Thoracic aorta (tissue), 2 donors: ENCODE measurements at regions not wholly inside any gene's neighbourhood (a gene's known extent, or its start where the extent isn't known, plus 50 kb on each side); places are given as distances from the start of the nearest gene placed in this dataset.

Experiments used
- ATAC-seq: fragments of 150-250 bp; one replicate; pipeline ENCODE4 v1.8.0; 2017; ENCODE audit warnings: low read depth; ENCODE audit not compliant: insufficient number of reproducible peaks, low FRiP score
- DNase-seq: peaks from one replicate; pipeline ENCODE4 v3.0.0-alpha.2; 2020; ENCODE audit warnings: low spot score
- H3K27ac ChIP-seq, 2 donors: fragments of 200-600 bp; sonication (generic); 1 replicate in 1 of 2; 2 replicates in 1 of 2; pipeline ENCODE4 v1.5.1; 2016; ENCODE audit warnings: mild to moderate bottlenecking in 2 of 2, moderate library complexity in 2 of 2
- H3K27me3 ChIP-seq: fragments of 200-600 bp; sonication (generic); replicated peaks from 2 replicates; pipeline ENCODE4 v1.6.0; 2016; ENCODE audit warnings: mild to moderate bottlenecking; ENCODE audit not compliant: insufficient read depth
- H3K36me3 ChIP-seq: fragments of 200-600 bp; sonication (generic); one replicate; pipeline ENCODE4 v1.5.1; 2016
- H3K4me1 ChIP-seq, 2 donors: fragments of 200-600 bp; sonication (generic); 1 replicate in 1 of 2; 2 replicates in 1 of 2; pipeline versions ENCODE4 v1.5.1 to v1.6.0; 2016; ENCODE audit warnings: low read depth in 2 of 2, mild to moderate bottlenecking in 1 of 2; ENCODE audit not compliant: control insufficient read depth in 1 of 2
- H3K4me3 ChIP-seq: fragments of 200-600 bp; sonication (generic); 2 replicates; pipeline ENCODE4 v1.5.1; 2016; ENCODE audit warnings: mild to moderate bottlenecking
- H3K9me3 ChIP-seq: fragments of 200-600 bp; sonication (generic); 2 replicates; pipeline ENCODE4 v1.5.1; 2016
- CTCF ChIP-seq: fragments of 200-600 bp; sonication (generic); IDR thresholded peaks from one replicate; pipeline ENCODE4 v1.5.1; 2019; ENCODE audit warnings: antibody characterized with exemption

GRCh38 chrX:139191746-139192385, 338.7 kb upstream of the F9 start:
- Histone ChIP-seq H3K27me3 (no peaks in the 10 kb centered on the region), H3K4me1 (no peaks in the 10 kb centered on the region), H3K9me3 (no peaks in the 10 kb centered on the region), H3K27ac (no peak overlapping the region), H3K36me3 (no peaks in the 10 kb centered on the region), H3K4me3 (no peak overlapping the region)
- ATAC-seq, result no peak
- no peak for DNase-seq
- TF ChIP-seq CTCF, result no peak

- ATAC-seq, result no peak
- Histone ChIP-seq H3K9me3 (no peaks in the 10 kb centered on the region), H3K4me1 (no peaks in the 10 kb centered on the region), H3K27me3 (no peaks in the 10 kb centered on the region), H3K4me3 (no peak overlapping the region), H3K36me3 (no peaks in the 10 kb centered on the region), H3K27ac (no peak overlapping the region)
- no peak for DNase-seq
- no peak for TF ChIP-seq CTCF
These were observed 339.3 kb upstream of the F9 start for GRCh38 chrX:139191286-139191685.

GRCh38 chrX:139187738-139188137, 342.8 kb upstream of the F9 start:
- no peaks in the 10 kb centered on the region for H3K9me3 ChIP-seq
- H3K4me3 ChIP-seq, result no peak overlapping the region
- H3K27ac ChIP-seq, result no peak overlapping the region
- no peaks in the 10 kb centered on the region for H3K4me1 ChIP-seq
- DNase-seq, result no peak
- ATAC-seq, result no peak
- TF ChIP-seq CTCF, result no peak
- H3K36me3 ChIP-seq, result no peaks in the 10 kb centered on the region
- no peaks in the 10 kb centered on the region for H3K27me3 ChIP-seq

GRCh38 chrX:139186991-139187390, 343.5 kb upstream of the F9 start:
- Histone ChIP-seq H3K9me3 (no peaks in the 10 kb centered on the region), H3K4me3 (no peak overlapping the region), H3K27ac (no peak overlapping the region), H3K4me1 (no peaks in the 10 kb centered on the region), H3K27me3 (no peaks in the 10 kb centered on the region), H3K36me3 (no peaks in the 10 kb centered on the region)
- no peak for DNase-seq
- no peak for TF ChIP-seq CTCF
- ATAC-seq, result no peak

- Histone ChIP-seq H3K4me1 (no peaks in the 10 kb centered on the region), H3K36me3 (no peaks in the 10 kb centered on the region), H3K4me3 (no peak overlapping the region), H3K27me3 (no peaks in the 10 kb centered on the region), H3K9me3 (no peaks in the 10 kb centered on the region), H3K27ac (no peak overlapping the region)
- ATAC-seq (no peak), DNase-seq (no peak)
- no peak for TF ChIP-seq CTCF
These were observed 350.9 kb upstream of the F9 start for GRCh38 chrX:139179592-139179991.
